ENCODE measurements at regions not wholly inside any gene's neighbourhood (a gene's known extent, or its start where the extent isn't known, plus 50 kb on each side); places are given as distances from the start of the nearest gene placed in this dataset.

DNA sequence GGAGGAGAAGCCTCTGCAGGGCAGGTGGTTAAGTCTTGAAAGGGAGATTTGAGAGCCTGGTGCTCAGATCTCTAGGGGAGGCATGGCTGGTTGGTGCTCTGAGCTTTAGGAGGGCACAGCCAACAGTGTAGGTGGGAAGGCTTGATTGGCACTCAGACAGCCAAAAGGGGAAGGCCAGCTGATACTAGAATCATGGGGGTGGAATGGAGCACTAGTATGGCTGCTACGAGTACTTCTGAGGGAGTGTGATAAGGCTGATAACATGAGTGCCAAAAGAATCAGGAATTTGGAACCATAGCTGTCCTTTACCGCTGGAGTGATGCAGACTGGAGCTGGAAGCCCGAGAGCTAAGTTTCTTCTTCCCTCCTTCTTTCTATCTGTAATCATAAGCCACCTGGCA, 184.6 kb upstream of the TBC1D5 start:
- ChIA-PET POLR2A (no interaction called here), CTCF (no interaction called here)
- no peak for DNase-seq (ENCODE audit: extremely low spot score)
- TF ChIP-seq HDGF (IDR thresholded peaks at IDR 0.05; ENCODE audit: borderline replicate concordance) (no peak), ZNF384 (IDR thresholded peaks at IDR 0.05) (no peak), ELF4 (IDR thresholded peaks at IDR 0.05) (no peak), FOXM1 (IDR thresholded peaks at IDR 0.05; ENCODE audit: borderline replicate concordance) (no peak), FOXA1 (IDR thresholded peaks at IDR 0.05) (no peak), SP1 (IDR thresholded peaks at IDR 0.05) (no peak), FOXK2 (IDR thresholded peaks at IDR 0.05) (no peak), ARNT (IDR thresholded peaks at IDR 0.05) (no peak), CTBP1 (IDR thresholded peaks at IDR 0.05; ENCODE audit: borderline replicate concordance) (no peak), NFRKB (IDR thresholded peaks at IDR 0.05) (no peak), L3MBTL2 (conservative IDR thresholded peaks at IDR 0.05) (no peak), BHLHE40 (IDR thresholded peaks at IDR 0.05; ENCODE audit: borderline replicate concordance) (no peak), SUZ12 (IDR thresholded peaks at IDR 0.05) (no peak), TARDBP (IDR thresholded peaks at IDR 0.05) (no peak), LEF1 (IDR thresholded peaks at IDR 0.05; ENCODE audit: borderline replicate concordance) (no peak)
- TF ChIP-seq, protein P1, sequence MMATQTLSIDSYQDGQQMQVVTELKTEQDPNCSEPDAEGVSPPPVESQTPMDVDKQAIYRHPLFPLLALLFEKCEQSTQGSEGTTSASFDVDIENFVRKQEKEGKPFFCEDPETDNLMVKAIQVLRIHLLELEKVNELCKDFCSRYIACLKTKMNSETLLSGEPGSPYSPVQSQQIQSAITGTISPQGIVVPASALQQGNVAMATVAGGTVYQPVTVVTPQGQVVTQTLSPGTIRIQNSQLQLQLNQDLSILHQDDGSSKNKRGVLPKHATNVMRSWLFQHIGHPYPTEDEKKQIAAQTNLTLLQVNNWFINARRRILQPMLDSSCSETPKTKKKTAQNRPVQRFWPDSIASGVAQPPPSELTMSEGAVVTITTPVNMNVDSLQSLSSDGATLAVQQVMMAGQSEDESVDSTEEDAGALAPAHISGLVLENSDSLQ (IDR thresholded peaks at IDR 0.05) = no peak

DNA sequence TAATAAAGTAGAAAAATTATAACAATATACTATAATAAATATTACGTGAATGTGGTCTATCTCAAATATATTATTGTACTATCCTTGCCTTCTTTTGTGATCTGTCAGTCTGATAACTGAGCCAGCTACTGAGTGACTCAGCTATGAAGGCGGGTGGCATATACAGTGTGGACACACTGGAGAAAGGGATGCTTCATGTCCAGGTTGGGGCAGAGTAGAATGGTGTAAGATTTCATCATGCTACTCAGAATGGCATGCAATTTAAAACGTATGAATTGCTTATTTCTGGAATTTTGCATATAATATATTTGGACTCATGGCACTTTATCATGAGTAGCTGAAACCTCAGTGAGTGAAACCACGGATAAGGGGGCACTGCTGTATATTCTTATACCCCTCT, 172.9 kb upstream of the TBC1D5 start:
- POLR2A ChIA-PET = no interaction called here
- TF ChIP-seq ARNT (IDR thresholded peaks at IDR 0.05) (no peak), ZNF384 (IDR thresholded peaks at IDR 0.05) (no peak), FOXA1 (IDR thresholded peaks at IDR 0.05) (no peak)

DNA sequence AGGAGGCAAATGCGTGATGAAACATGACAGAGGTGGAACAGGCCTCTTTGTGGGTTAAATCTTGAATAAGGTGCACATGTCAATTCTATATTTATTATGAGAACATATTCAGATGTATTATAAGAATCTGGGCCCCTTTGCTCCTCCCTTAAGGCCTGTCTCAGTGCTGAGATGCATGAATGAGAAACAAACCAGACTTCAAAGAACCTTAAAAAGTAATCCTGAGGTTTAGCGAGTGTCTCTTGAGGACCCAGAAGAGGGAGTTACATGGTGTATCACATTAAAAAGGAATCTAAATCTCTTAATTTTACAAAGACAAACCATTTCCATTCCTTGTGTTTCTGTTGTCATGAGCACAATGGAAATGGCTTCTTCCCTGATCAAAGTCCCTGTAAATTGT, 170.9 kb upstream of the TBC1D5 start:
- CTCF ChIA-PET = no interaction called here

More for the DNA sequence above, 172.9 kb upstream of the TBC1D5 start:
- CTCF ChIA-PET = no interaction called here
- no peak for DNase-seq (ENCODE audit: extremely low spot score)

DNA sequence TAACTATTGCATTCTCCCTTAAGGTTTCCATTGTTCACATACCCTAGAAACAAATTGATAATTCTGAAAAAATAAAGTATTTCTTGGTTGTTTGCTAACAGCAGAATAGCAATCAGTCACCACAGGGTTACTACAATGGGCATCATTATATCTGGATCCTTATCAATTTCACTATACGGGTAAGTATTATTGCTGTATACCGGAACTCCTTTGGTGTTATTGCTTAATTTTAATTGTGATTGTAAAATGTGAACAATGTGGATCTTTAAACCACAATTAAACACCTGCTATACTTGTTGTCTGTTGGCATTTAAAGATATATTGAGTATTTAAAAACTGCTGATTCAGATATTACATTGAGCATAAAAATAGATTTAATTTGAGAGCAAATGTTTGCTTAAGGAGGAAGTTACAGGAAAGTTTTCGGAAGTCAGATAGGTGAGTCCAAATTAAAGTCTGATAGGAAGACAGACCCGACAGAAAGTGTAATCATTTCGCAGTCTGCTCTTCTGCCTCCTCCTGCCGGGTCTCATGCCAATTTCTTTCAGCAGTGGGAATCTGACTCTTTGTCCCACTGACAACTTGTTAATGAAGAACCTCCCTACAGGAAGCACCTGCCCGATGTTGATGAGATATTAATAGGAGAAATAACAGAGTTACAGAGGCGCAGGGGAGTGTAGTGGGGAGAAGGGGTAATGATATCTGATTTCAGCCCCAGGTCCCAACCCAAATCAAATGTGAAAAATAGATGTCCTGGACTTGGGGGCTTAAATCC, 169.7 kb upstream of the TBC1D5 start:
- ChIA-PET CTCF (no interaction called here), POLR2A (no interaction called here)
- no peak for DNase-seq (ENCODE audit: extremely low spot score)
- TF ChIP-seq L3MBTL2 (conservative IDR thresholded peaks at IDR 0.05) (no peak), ELF4 (IDR thresholded peaks at IDR 0.05) (no peak), ZNF384 (IDR thresholded peaks at IDR 0.05) (no peak), NFRKB (IDR thresholded peaks at IDR 0.05) (no peak), FOXM1 (IDR thresholded peaks at IDR 0.05; ENCODE audit: borderline replicate concordance) (no peak), CTBP1 (IDR thresholded peaks at IDR 0.05; ENCODE audit: borderline replicate concordance) (no peak), FOXA1 (IDR thresholded peaks at IDR 0.05) (no peak), SUZ12 (IDR thresholded peaks at IDR 0.05) (no peak), TARDBP (IDR thresholded peaks at IDR 0.05) (no peak), HDGF (IDR thresholded peaks at IDR 0.05; ENCODE audit: borderline replicate concordance) (no peak), ARNT (IDR thresholded peaks at IDR 0.05) (no peak), LEF1 (IDR thresholded peaks at IDR 0.05; ENCODE audit: borderline replicate concordance) (no peak), BHLHE40 (IDR thresholded peaks at IDR 0.05; ENCODE audit: borderline replicate concordance) (no peak), SP1 (IDR thresholded peaks at IDR 0.05) (no peak), FOXK2 (IDR thresholded peaks at IDR 0.05) (no peak)
- TF ChIP-seq, protein P1 (IDR thresholded peaks at IDR 0.05) = no peak

More for the DNA sequence above, 170.9 kb upstream of the TBC1D5 start:
- DNase-seq (ENCODE audit: extremely low spot score) = no peak
- POLR2A ChIA-PET = no interaction called here
- no peak for TF ChIP-seq SUZ12 (IDR thresholded peaks at IDR 0.05)
- no peak for TF ChIP-seq HDGF (IDR thresholded peaks at IDR 0.05; ENCODE audit: borderline replicate concordance)
- TF ChIP-seq, protein P1 (IDR thresholded peaks at IDR 0.05) = no peak
- no peak for TF ChIP-seq ARNT (IDR thresholded peaks at IDR 0.05)
- no peak for TF ChIP-seq FOXK2 (IDR thresholded peaks at IDR 0.05)
- no peak for TF ChIP-seq NFRKB (IDR thresholded peaks at IDR 0.05)
- no peak for TF ChIP-seq L3MBTL2 (conservative IDR thresholded peaks at IDR 0.05)
- no peak for TF ChIP-seq FOXA1 (IDR thresholded peaks at IDR 0.05)
- TF ChIP-seq ZNF384 (IDR thresholded peaks at IDR 0.05) = no peak
- no peak for TF ChIP-seq BHLHE40 (IDR thresholded peaks at IDR 0.05; ENCODE audit: borderline replicate concordance)
- TF ChIP-seq TARDBP (IDR thresholded peaks at IDR 0.05) = no peak
- no peak for TF ChIP-seq SP1 (IDR thresholded peaks at IDR 0.05)
- TF ChIP-seq ELF4 (IDR thresholded peaks at IDR 0.05) = no peak
- TF ChIP-seq FOXM1 (IDR thresholded peaks at IDR 0.05; ENCODE audit: borderline replicate concordance) = no peak
- TF ChIP-seq CTBP1 (IDR thresholded peaks at IDR 0.05; ENCODE audit: borderline replicate concordance) = no peak

DNA sequence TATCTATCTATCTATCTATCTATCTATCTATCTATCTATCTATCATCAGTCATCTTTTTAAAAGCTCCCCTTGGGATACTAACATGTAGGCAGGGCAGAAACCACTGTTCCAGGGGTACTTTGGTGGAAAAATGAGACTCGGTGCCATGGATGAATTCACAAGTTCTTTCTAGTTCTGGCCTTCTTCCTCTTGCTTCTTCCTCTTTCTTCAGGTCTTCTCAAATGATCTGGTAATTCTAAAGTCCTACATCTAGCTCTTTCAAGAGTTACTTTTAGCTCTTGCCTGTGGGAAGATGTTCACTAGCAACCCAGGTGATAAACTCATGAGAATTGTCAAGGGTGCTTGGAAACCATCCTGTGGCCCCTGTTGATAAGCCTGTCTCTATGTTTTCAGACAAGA, 168.5 kb upstream of the TBC1D5 start:
- no peak for DNase-seq (ENCODE audit: extremely low spot score)
- TF ChIP-seq, protein P1 (IDR thresholded peaks at IDR 0.05) = no peak
- TF ChIP-seq TARDBP (IDR thresholded peaks at IDR 0.05) = no peak
- TF ChIP-seq SP1 (IDR thresholded peaks at IDR 0.05) = no peak
- TF ChIP-seq ZNF384 (IDR thresholded peaks at IDR 0.05) = no peak
- no peak for TF ChIP-seq FOXM1 (IDR thresholded peaks at IDR 0.05; ENCODE audit: borderline replicate concordance)
- CTCF ChIA-PET = no interaction called here
- POLR2A ChIA-PET = no interaction called here

All from HEK293T (cell line).